ENCODE measurements at regions not wholly inside any gene's neighbourhood (a gene's known extent, or its start where the extent isn't known, plus 50 kb on each side); places are given as distances from the start of the nearest gene placed in this dataset.

- H3K9me1 ChIP-seq (ENCODE audit: control insufficient read depth, insufficient read depth, low read length) = no peaks in the 10 kb centered on the region
- FAIRE-seq (no peak), DNase-seq (ENCODE audit: extremely low read depth in 1 of 4, low spot score in 3 of 4) (no peak), ATAC-seq (no peak)
- H3K4me2 ChIP-seq (ENCODE audit: insufficient read depth, low read length) = no peak overlapping the region
- no peaks in the 10 kb centered on the region for H3K27me3 ChIP-seq (ENCODE audit: control insufficient read depth in 2 of 2, insufficient read depth in 2 of 2, low read length in 2 of 2)
- H3K9me3 ChIP-seq (replicated peaks; ENCODE audit: control insufficient read depth, insufficient read depth, low read depth, low read length) = no peaks in the 10 kb centered on the region
- ChIA-PET POLR2A (no interaction called here), CTCF (ENCODE audit: low intra/inter-chr PET ratio) (no interaction called here)
- in situ Hi-C loops (cut with MboI) = no loop called here
- intact Hi-C loops (cut with micrococcal nuclease) = no loop called here
- 0% methylated on average over 1 of the region's 1 CpG for WGBS (ENCODE audit: insufficient coverage, low coverage, missing lambda C conversion rate)
- BruUV-seq (replicated peaks) = no TSS peak
- no peak overlapping the region for H2AFZ ChIP-seq (ENCODE audit: low read depth, low read length)
- no peaks in the 10 kb centered on the region for H3K4me1 ChIP-seq (replicated peaks in 1 of 2; ENCODE audit: control insufficient read depth in 2 of 2, insufficient read depth in 2 of 2, low read length in 2 of 2)
- H3K27ac ChIP-seq (ENCODE audit: extremely low read depth, low read depth, low read length) = no peak overlapping the region
- TF ChIP-seq, protein P1, sequence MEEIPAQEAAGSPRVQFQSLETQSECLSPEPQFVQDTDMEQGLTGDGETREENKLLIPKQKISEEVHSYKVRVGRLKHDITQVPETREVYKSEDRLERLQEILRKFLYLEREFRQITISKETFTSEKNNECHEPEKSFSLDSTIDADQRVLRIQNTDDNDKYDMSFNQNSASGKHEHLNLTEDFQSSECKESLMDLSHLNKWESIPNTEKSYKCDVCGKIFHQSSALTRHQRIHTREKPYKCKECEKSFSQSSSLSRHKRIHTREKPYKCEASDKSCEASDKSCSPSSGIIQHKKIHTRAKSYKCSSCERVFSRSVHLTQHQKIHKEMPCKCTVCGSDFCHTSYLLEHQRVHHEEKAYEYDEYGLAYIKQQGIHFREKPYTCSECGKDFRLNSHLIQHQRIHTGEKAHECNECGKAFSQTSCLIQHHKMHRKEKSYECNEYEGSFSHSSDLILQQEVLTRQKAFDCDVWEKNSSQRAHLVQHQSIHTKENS (CRISPR knock-in tag; IDR thresholded peaks at IDR 0.05) = no peak
- TF ChIP-seq ZNF512 (tag; IDR thresholded peaks at IDR 0.05) = no peak
- TF ChIP-seq, protein P2, sequence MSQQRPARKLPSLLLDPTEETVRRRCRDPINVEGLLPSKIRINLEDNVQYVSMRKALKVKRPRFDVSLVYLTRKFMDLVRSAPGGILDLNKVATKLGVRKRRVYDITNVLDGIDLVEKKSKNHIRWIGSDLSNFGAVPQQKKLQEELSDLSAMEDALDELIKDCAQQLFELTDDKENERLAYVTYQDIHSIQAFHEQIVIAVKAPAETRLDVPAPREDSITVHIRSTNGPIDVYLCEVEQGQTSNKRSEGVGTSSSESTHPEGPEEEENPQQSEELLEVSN (IDR thresholded peaks at IDR 0.05; ENCODE audit: borderline replicate concordance in 1 of 2, extremely low read depth in 1 of 2, insufficient read depth in 1 of 2, insufficient read length in 1 of 2, low read depth in 1 of 2, low read length in 1 of 2, poor library complexity in 1 of 2, severe bottlenecking in 1 of 2) = no peak
- TF ChIP-seq JUND (IDR thresholded peaks at IDR 0.05; ENCODE audit: borderline replicate concordance, low read depth, low read length) = no peak
- TF ChIP-seq JUND (tag; IDR thresholded peaks at IDR 0.05; ENCODE audit: borderline replicate concordance, low read depth, low read length) = no peak
- no peak for TF ChIP-seq ZNF583 (CRISPR knock-in tag; IDR thresholded peaks at IDR 0.05)
- no peak for TF ChIP-seq LARP7 (IDR thresholded peaks at IDR 0.05)
- no peak for TF ChIP-seq TOE1 (IDR thresholded peaks at IDR 0.05; ENCODE audit: borderline replicate concordance)
- no peak for TF ChIP-seq TOE1 (CRISPR knock-in tag; IDR thresholded peaks at IDR 0.05; ENCODE audit: borderline replicate concordance, low read depth)
- TF ChIP-seq ZNF316 (IDR thresholded peaks at IDR 0.05) = no peak
- no peak for TF ChIP-seq ILF3 (IDR thresholded peaks at IDR 0.05; ENCODE audit: borderline replicate concordance)
- no peak for TF ChIP-seq SNIP1 (IDR thresholded peaks at IDR 0.05; ENCODE audit: low read depth)
- no peak for TF ChIP-seq KAT2B (IDR thresholded peaks at IDR 0.05; ENCODE audit: low read depth, low read length)
- no peak for TF ChIP-seq ZFP36 (IDR thresholded peaks at IDR 0.05; ENCODE audit: low read depth, low read length, partially characterized antibody)
- no peak for TF ChIP-seq ZEB2 (IDR thresholded peaks at IDR 0.05)
- TF ChIP-seq ZNF589 (CRISPR knock-in tag; IDR thresholded peaks at IDR 0.05; ENCODE audit: low read depth) = no peak
- TF ChIP-seq LCOR (CRISPR knock-in tag; IDR thresholded peaks at IDR 0.05) = no peak
- no peak for TF ChIP-seq FOXP1 (CRISPR knock-in tag; IDR thresholded peaks at IDR 0.05)
- TF ChIP-seq, protein P3, sequence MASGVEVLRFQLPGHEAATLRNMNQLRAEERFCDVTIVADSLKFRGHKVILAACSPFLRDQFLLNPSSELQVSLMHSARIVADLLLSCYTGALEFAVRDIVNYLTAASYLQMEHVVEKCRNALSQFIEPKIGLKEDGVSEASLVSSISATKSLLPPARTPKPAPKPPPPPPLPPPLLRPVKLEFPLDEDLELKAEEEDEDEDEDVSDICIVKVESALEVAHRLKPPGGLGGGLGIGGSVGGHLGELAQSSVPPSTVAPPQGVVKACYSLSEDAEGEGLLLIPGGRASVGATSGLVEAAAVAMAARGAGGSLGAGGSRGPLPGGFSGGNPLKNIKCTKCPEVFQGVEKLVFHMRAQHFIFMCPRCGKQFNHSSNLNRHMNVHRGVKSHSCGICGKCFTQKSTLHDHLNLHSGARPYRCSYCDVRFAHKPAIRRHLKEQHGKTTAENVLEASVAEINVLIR (CRISPR knock-in tag; IDR thresholded peaks at IDR 0.05) = no peak
- no peak for TF ChIP-seq ZNF354B (CRISPR knock-in tag; IDR thresholded peaks at IDR 0.05)
- TF ChIP-seq ARHGAP35 (IDR thresholded peaks at IDR 0.05; ENCODE audit: partially characterized antibody) = no peak
- TF ChIP-seq TCFL5 (CRISPR knock-in tag; conservative IDR thresholded peaks at IDR 0.05) = no peak
- no peaks in the 10 kb centered on the region for H3K79me2 ChIP-seq (ENCODE audit: control insufficient read depth, insufficient read depth, low read length)
- no peak overlapping the region for H3K9ac ChIP-seq (ENCODE audit: insufficient read depth in 1 of 2, low read depth in 2 of 2, low read length in 2 of 2)
- no peaks in the 10 kb centered on the region for H3K36me3 ChIP-seq (ENCODE audit: control insufficient read depth, insufficient read depth, low read length)
- H4K20me1 ChIP-seq (replicated peaks; ENCODE audit: control insufficient read depth, insufficient read depth, low read length) = no peaks in the 10 kb centered on the region
- H3K4me3 ChIP-seq = no peak overlapping the region
Measured at GRCh38 chr3:27658741-27659140, 63.4 kb downstream of the EOMES start.
